Frontal cortex (tissue), 3 donors: ENCODE measurements at regions not wholly inside any gene's neighbourhood (a gene's known extent, or its start where the extent isn't known, plus 50 kb on each side); places are given as distances from the start of the nearest gene placed in this dataset.
A peak's percentile ranks its signal among the peaks of the same experiment; 100 is the strongest.
"Not testable (repeated sequence)": the region's sequence is repeated elsewhere in the genome, so short reads cannot be mapped to it uniquely, and the experiment has no call there.

ENCODE experiments used
- DNase-seq, 2 donors: peaks; one replicate each; pipeline ENCODE4 v3.0.0; 2012; ENCODE audit warnings: low spot score in 2 of 2
- FAIRE-seq: peaks from 2 replicates; lab custom pipeline; 2012; peaks lifted over from hg19 to GRCh38; lab: Jason Lieb, UNC
- donor health status: control.
- donor health status: control.
- donor health status: control.

GRCh38 chr2:61688369-61689334 is 150.5 kb upstream of the XPO1 start:
- DNase-seq (no peak), FAIRE-seq (no peak)

- FAIRE-seq, result no peak
Observed at GRCh38 chr2:61679096-61679495, 140.9 kb upstream of the XPO1 start.

GRCh38 chr2:61677942-61678341 is 139.8 kb upstream of the XPO1 start:
- DNase-seq, result no peak
- no peak for FAIRE-seq

More at GRCh38 chr2:61679096-61679495, 140.9 kb upstream of the XPO1 start:
- DNase-seq, result no peak

- FAIRE-seq (no peak), DNase-seq (no peak)
Observed at GRCh38 chr2:61677306-61677705, 139.2 kb upstream of the XPO1 start.

GRCh38 chr2:61675204-61675603 is 137.0 kb upstream of the XPO1 start:
- DNase-seq (no peak), FAIRE-seq (no peak)

- FAIRE-seq (no peak), DNase-seq (no peak)
Observed at GRCh38 chr2:61671561-61672315, 133.6 kb upstream of the XPO1 start.

GRCh38 chr2:61670591-61671501 is 132.7 kb upstream of the XPO1 start:
- DNase-seq (peak in 1 of 2 donors; percentile 22), FAIRE-seq (no peak)

- no peak for DNase-seq
- FAIRE-seq, result no peak
Observed at GRCh38 chr2:61664190-61664589, 126.0 kb upstream of the XPO1 start.

GRCh38 chr2:61662990-61663389 is 124.8 kb upstream of the XPO1 start:
- DNase-seq, result no peak
- no peak for FAIRE-seq

GRCh38 chr2:61660511-61661388 is 122.6 kb upstream of the XPO1 start:
- DNase-seq (no peak), FAIRE-seq (no peak)

- FAIRE-seq (no peak), DNase-seq (no peak)
Observed at GRCh38 chr2:61658841-61659780, 121.0 kb upstream of the XPO1 start.

- not testable (repeated sequence) for DNase-seq, FAIRE-seq
Observed at GRCh38 chr2:61649946-61650345, 111.8 kb upstream of the XPO1 start.

GRCh38 chr2:61649021-61649420 is 110.9 kb upstream of the XPO1 start:
- DNase-seq (no peak), FAIRE-seq (no peak)

GRCh38 chr2:61647044-61647443 is 108.9 kb upstream of the XPO1 start:
- DNase-seq (no peak), FAIRE-seq (no peak)

GRCh38 chr2:61645911-61646310 is 107.8 kb upstream of the XPO1 start:
- no peak for FAIRE-seq
- no peak for DNase-seq

- not testable (repeated sequence) for FAIRE-seq, DNase-seq
Observed at GRCh38 chr2:61643153-61643552, 105.0 kb upstream of the XPO1 start.

- DNase-seq (no peak), FAIRE-seq (no peak)
Observed at GRCh38 chr2:61640406-61640805, 102.2 kb upstream of the XPO1 start.

GRCh38 chr2:61639721-61640120 is 101.6 kb upstream of the XPO1 start:
- FAIRE-seq, result no peak
- no peak for DNase-seq
